ENCODE measurements at regions not wholly inside any gene's neighbourhood (a gene's known extent, or its start where the extent isn't known, plus 50 kb on each side); places are given as distances from the start of the nearest gene placed in this dataset.
"Not testable (repeated sequence)": the region's sequence is repeated elsewhere in the genome, so short reads cannot be mapped to it uniquely, and the experiment has no call there.

GRCh38 chr1:234807705-234808104 is 197.7 kb upstream of the IRF2BP2 start:
- DNase-seq (ENCODE audit: low read depth): not testable (repeated sequence)

GRCh38 chr1:234802586-234802985 is 192.6 kb upstream of the IRF2BP2 start:
- not testable (repeated sequence) for DNase-seq (ENCODE audit: low read depth)

GRCh38 chr1:234801636-234802035 is 191.7 kb upstream of the IRF2BP2 start:
- not testable (repeated sequence) for DNase-seq (ENCODE audit: low read depth)

- not testable (repeated sequence) for DNase-seq (ENCODE audit: low read depth)
Observed at GRCh38 chr1:234801147-234801546, 191.2 kb upstream of the IRF2BP2 start.

- DNase-seq (ENCODE audit: low read depth): not testable (repeated sequence)
Observed at GRCh38 chr1:234800563-234800962, 190.6 kb upstream of the IRF2BP2 start.

GRCh38 chr1:234799021-234799689 is 189.2 kb upstream of the IRF2BP2 start:
- not testable (repeated sequence) for DNase-seq (ENCODE audit: low read depth)

- not testable (repeated sequence) for DNase-seq (ENCODE audit: low read depth)
Observed at GRCh38 chr1:234797216-234797615, 187.2 kb upstream of the IRF2BP2 start.

- not testable (repeated sequence) for DNase-seq (ENCODE audit: low read depth)
Observed at GRCh38 chr1:234796438-234796792, 186.4 kb upstream of the IRF2BP2 start.

GRCh38 chr1:234795711-234796437 is 185.9 kb upstream of the IRF2BP2 start:
- peak; percentile 64 for DNase-seq (ENCODE audit: low read depth)

- DNase-seq (ENCODE audit: low read depth): not testable (repeated sequence)
Observed at GRCh38 chr1:234795007-234795406, 185.0 kb upstream of the IRF2BP2 start.

- not testable (repeated sequence) for DNase-seq (ENCODE audit: low read depth)
Observed at GRCh38 chr1:234794452-234794851, 184.5 kb upstream of the IRF2BP2 start.

- not testable (repeated sequence) for DNase-seq (ENCODE audit: low read depth)
Observed at GRCh38 chr1:234793924-234794323, 183.9 kb upstream of the IRF2BP2 start.

- not testable (repeated sequence) for DNase-seq (ENCODE audit: low read depth)
Observed at GRCh38 chr1:234792221-234792864, 182.4 kb upstream of the IRF2BP2 start.

- DNase-seq (ENCODE audit: low read depth): not testable (repeated sequence)
Observed at GRCh38 chr1:234791615-234792014, 181.6 kb upstream of the IRF2BP2 start.

GRCh38 chr1:234790333-234790732 is 180.4 kb upstream of the IRF2BP2 start:
- DNase-seq (ENCODE audit: low read depth): not testable (repeated sequence)

GRCh38 chr1:234787011-234787584 is 177.1 kb upstream of the IRF2BP2 start:
- not testable (repeated sequence) for DNase-seq (ENCODE audit: low read depth)

GRCh38 chr1:234785922-234786321 is 175.9 kb upstream of the IRF2BP2 start:
- DNase-seq (ENCODE audit: low read depth): not testable (repeated sequence)

- DNase-seq (ENCODE audit: low read depth): peak; percentile 78
Observed at GRCh38 chr1:234785471-234785919, 175.5 kb upstream of the IRF2BP2 start.

- peak; percentile 39 for DNase-seq (ENCODE audit: low read depth)
Observed at GRCh38 chr1:234784108-234784507, 174.1 kb upstream of the IRF2BP2 start.

GRCh38 chr1:234782791-234783190 is 172.8 kb upstream of the IRF2BP2 start:
- DNase-seq (ENCODE audit: low read depth): no peak

GRCh38 chr1:234782105-234782751 is 172.2 kb upstream of the IRF2BP2 start:
- DNase-seq (ENCODE audit: low read depth): peak; percentile 31
